Hematopoietic multipotent progenitor cell treated with erythropoietin and hydrocortisone succinate and interleukin-3 and kit ligand, for 4 days (in vitro differentiated cells): ENCODE measurements at regions not wholly inside any gene's neighbourhood (a gene's known extent, or its start where the extent isn't known, plus 50 kb on each side); places are given as distances from the start of the nearest gene placed in this dataset.

Source experiments
- DNase-seq: peaks from one replicate; pipeline ENCODE4 v3.0.0-alpha.2; 2015

- no peak for DNase-seq
Observed at GRCh38 chr2:226680719-226681118, 118.9 kb downstream of the IRS1 start.

- no peak for DNase-seq
Observed at GRCh38 chr2:226679389-226680065, 120.1 kb downstream of the IRS1 start.

- DNase-seq, result no peak
Observed at GRCh38 chr2:226678422-226678821, 121.2 kb downstream of the IRS1 start.

GRCh38 chr2:226677080-226677479 is 122.5 kb downstream of the IRS1 start:
- DNase-seq, result no peak

- no peak for DNase-seq
Observed at GRCh38 chr2:226676618-226677017, 123.0 kb downstream of the IRS1 start.

- no peak for DNase-seq
Observed at GRCh38 chr2:226674123-226674522, 125.5 kb downstream of the IRS1 start.

GRCh38 chr2:226673314-226673723 is 126.3 kb downstream of the IRS1 start:
- DNase-seq, result peak; percentile 37

- no peak for DNase-seq
Observed at GRCh38 chr2:226671141-226671676, 128.4 kb downstream of the IRS1 start.

GRCh38 chr2:226669905-226670304 is 129.7 kb downstream of the IRS1 start:
- no peak for DNase-seq

GRCh38 chr2:226669249-226669648 is 130.4 kb downstream of the IRS1 start:
- no peak for DNase-seq

GRCh38 chr2:226667736-226668135 is 131.9 kb downstream of the IRS1 start:
- no peak for DNase-seq

- DNase-seq, result no peak
Observed at GRCh38 chr2:226665306-226665831, 134.3 kb downstream of the IRS1 start.

GRCh38 chr2:226664661-226665060 is 135.0 kb downstream of the IRS1 start:
- DNase-seq, result no peak

GRCh38 chr2:226664140-226664539 is 135.5 kb downstream of the IRS1 start:
- no peak for DNase-seq

- DNase-seq, result no peak
Observed at GRCh38 chr2:226661789-226662545, 137.7 kb downstream of the IRS1 start.

- no peak for DNase-seq
Observed at GRCh38 chr2:226660526-226660925, 139.1 kb downstream of the IRS1 start.

- no peak for DNase-seq
Observed at GRCh38 chr2:226660124-226660523, 139.5 kb downstream of the IRS1 start.

- DNase-seq, result no peak
Observed at GRCh38 chr2:226659410-226659809, 140.2 kb downstream of the IRS1 start.

GRCh38 chr2:226658555-226658954 is 141.1 kb downstream of the IRS1 start:
- no peak for DNase-seq

- no peak for DNase-seq
Observed at GRCh38 chr2:226657340-226658053, 142.1 kb downstream of the IRS1 start.

- DNase-seq, result no peak
Observed at GRCh38 chr2:226656367-226656766, 143.3 kb downstream of the IRS1 start.

GRCh38 chr2:226655871-226656270 is 143.7 kb downstream of the IRS1 start:
- no peak for DNase-seq
